Osteoblast (primary cell): ENCODE measurements at regions not wholly inside any gene's neighbourhood (a gene's known extent, or its start where the extent isn't known, plus 50 kb on each side); places are given as distances from the start of the nearest gene placed in this dataset.
"Not testable (repeated sequence)": the region's sequence is repeated elsewhere in the genome, so short reads cannot be mapped to it uniquely, and the experiment has no call there.

ENCODE experiments used
- DNase-seq: peaks from one replicate; pipeline ENCODE4 v3.0.0; 2011; ENCODE audit warnings: low spot score, mixed read lengths; ENCODE audit not compliant: insufficient read length; ENCODE audit errors: missing footprints
- H2AFZ ChIP-seq: 2 replicates; pipeline ENCODE4 v1.6.0; 2011; ENCODE audit warnings: mild to moderate bottlenecking, low read length
- H3K27ac ChIP-seq: 2 replicates; pipeline ENCODE4 v1.5.1; 2011; ENCODE audit warnings: mild to moderate bottlenecking, low read depth, low read length, moderate library complexity
- H3K27me3 ChIP-seq: 2 replicates; pipeline ENCODE4 v1.6.0; 2012; ENCODE audit warnings: mild to moderate bottlenecking, control low read depth, inconsistent platforms, low read length, moderate library complexity; ENCODE audit not compliant: insufficient read depth
- H3K36me3 ChIP-seq: 2 replicates; pipeline ENCODE4 v1.5.1; 2011; ENCODE audit warnings: mild to moderate bottlenecking, low read length, control low read depth, moderate library complexity; ENCODE audit not compliant: insufficient read depth
- H3K4me1 ChIP-seq: 2 replicates; pipeline ENCODE4 v1.5.1; 2011; ENCODE audit warnings: mild to moderate bottlenecking, low read length, control low read depth, moderate library complexity; ENCODE audit not compliant: insufficient read depth
- H3K4me2 ChIP-seq: 2 replicates; pipeline ENCODE4 v1.6.0; 2011; ENCODE audit warnings: mild to moderate bottlenecking, low read length; ENCODE audit not compliant: insufficient read depth
- H3K4me3 ChIP-seq: fragments of 200-600 bp; sonication (generic); 3 replicates; pipeline ENCODE4 v1.5.1; 2012; ENCODE audit warnings: mild to moderate bottlenecking, low read length, inconsistent platforms; ENCODE audit not compliant: insufficient read depth
- H3K79me2 ChIP-seq: 2 replicates; pipeline ENCODE4 v1.6.0; 2012; ENCODE audit warnings: mild to moderate bottlenecking, low read length, control low read depth, inconsistent platforms; ENCODE audit not compliant: insufficient read depth
- H3K9me3 ChIP-seq: 2 replicates; pipeline ENCODE4 v1.5.1; 2011; ENCODE audit warnings: low read depth, low read length, control low read depth
- H4K20me1 ChIP-seq: 2 replicates; pipeline ENCODE4 v1.6.0; 2012; ENCODE audit warnings: mild to moderate bottlenecking, low read length, control low read depth; ENCODE audit not compliant: insufficient read depth
- CTCF ChIP-seq: IDR thresholded peaks from 2 replicates; pipeline ENCODE4 v1.5.1; 2011; ENCODE audit warnings: mild to moderate bottlenecking, low read depth, low read length, moderate library complexity; ENCODE audit errors: extremely low read depth

GRCh38 chr3:110946810-110947209 lies 124.8 kb upstream of the NECTIN3 start:
- Histone ChIP-seq H3K79me2 (no peaks in the 10 kb centered on the region), H3K4me1 (no peaks in the 10 kb centered on the region), H3K36me3 (no peaks in the 10 kb centered on the region), H4K20me1 (no peaks in the 10 kb centered on the region), H3K27me3 (no peaks in the 10 kb centered on the region), H3K4me2 (no peak overlapping the region), H3K9me3 (peaks cover 3% of the 10 kb centered on the region), H3K27ac (no peak overlapping the region), H2AFZ (no peak overlapping the region), H3K4me3 (no peak overlapping the region)
- no peak for DNase-seq
- no peak for TF ChIP-seq CTCF

GRCh38 chr3:110949194-110949593 lies 122.4 kb upstream of the NECTIN3 start:
- H3K4me2 ChIP-seq, H3K4me1 ChIP-seq, H2AFZ ChIP-seq, H3K36me3 ChIP-seq, H4K20me1 ChIP-seq, H3K27ac ChIP-seq, H3K79me2 ChIP-seq, DNase-seq, H3K4me3 ChIP-seq, H3K27me3 ChIP-seq, H3K9me3 ChIP-seq: not testable (repeated sequence)

GRCh38 chr3:110955301-110955880 lies 116.2 kb upstream of the NECTIN3 start:
- Histone ChIP-seq H3K27me3 (no peaks in the 10 kb centered on the region), H3K27ac (no peak overlapping the region), H2AFZ (no peak overlapping the region), H3K36me3 (no peaks in the 10 kb centered on the region), H3K9me3 (no peaks in the 10 kb centered on the region), H3K4me2 (no peak overlapping the region), H4K20me1 (no peaks in the 10 kb centered on the region), H3K4me1 (no peaks in the 10 kb centered on the region), H3K4me3 (no peak overlapping the region), H3K79me2 (no peaks in the 10 kb centered on the region)
- DNase-seq = no peak
- no peak for TF ChIP-seq CTCF

GRCh38 chr3:110956081-110956480 lies 115.5 kb upstream of the NECTIN3 start:
- no peak overlapping the region for H3K4me2 ChIP-seq
- H3K27ac ChIP-seq = no peak overlapping the region
- no peaks in the 10 kb centered on the region for H4K20me1 ChIP-seq
- no peak for DNase-seq
- H2AFZ ChIP-seq = no peak overlapping the region
- H3K36me3 ChIP-seq = no peaks in the 10 kb centered on the region
- no peaks in the 10 kb centered on the region for H3K4me1 ChIP-seq
- no peak overlapping the region for H3K4me3 ChIP-seq
- no peak for TF ChIP-seq CTCF
- H3K27me3 ChIP-seq = no peaks in the 10 kb centered on the region
- no peaks in the 10 kb centered on the region for H3K79me2 ChIP-seq
- no peaks in the 10 kb centered on the region for H3K9me3 ChIP-seq
